Lower leg skin (tissue), 3 donors: ENCODE measurements at regions not wholly inside any gene's neighbourhood (a gene's known extent, or its start where the extent isn't known, plus 50 kb on each side); places are given as distances from the start of the nearest gene placed in this dataset.

ENCODE experiments used
- CTCF ChIP-seq, 3 donors: fragments of 450-650 bp; IDR thresholded peaks; one replicate each; pipeline ENCODE4 v1.5.1; 2016; ENCODE audit warnings: antibody characterized with exemption in 3 of 3, mild to moderate bottlenecking in 3 of 3, moderate library complexity in 2 of 3
- POLR2A ChIP-seq, 2 donors: fragments of 450-650 bp; IDR thresholded peaks; one replicate each; pipeline ENCODE4 v1.6.1; 2016 to 2017; ENCODE audit warnings: antibody characterized with exemption in 2 of 2, mild to moderate bottlenecking in 1 of 2, moderate library complexity in 1 of 2

GRCh38 chr5:91528831-91529230 is 145.7 kb upstream of the ARRDC3 start:
- TF ChIP-seq CTCF (IDR thresholded peaks at IDR 0.05): no peak
- TF ChIP-seq POLR2A (IDR thresholded peaks at IDR 0.05): no peak
